HL-60 (cell line): ENCODE measurements at regions not wholly inside any gene's neighbourhood (a gene's known extent, or its start where the extent isn't known, plus 50 kb on each side); places are given as distances from the start of the nearest gene placed in this dataset.

Source experiments
- POLR2AphosphoS5 ChIP-seq: IDR thresholded peaks from 2 replicates; pipeline ENCODE4 v1.6.1; 2012; ENCODE audit warnings: low read depth
- TF ChIP-seq, protein P1 (sequence below): IDR thresholded peaks from one replicate; pipeline ENCODE4 v1.5.1; 2011; ENCODE audit warnings: low read length, control low read depth, inconsistent platforms; ENCODE audit not compliant: insufficient read depth

DNA sequence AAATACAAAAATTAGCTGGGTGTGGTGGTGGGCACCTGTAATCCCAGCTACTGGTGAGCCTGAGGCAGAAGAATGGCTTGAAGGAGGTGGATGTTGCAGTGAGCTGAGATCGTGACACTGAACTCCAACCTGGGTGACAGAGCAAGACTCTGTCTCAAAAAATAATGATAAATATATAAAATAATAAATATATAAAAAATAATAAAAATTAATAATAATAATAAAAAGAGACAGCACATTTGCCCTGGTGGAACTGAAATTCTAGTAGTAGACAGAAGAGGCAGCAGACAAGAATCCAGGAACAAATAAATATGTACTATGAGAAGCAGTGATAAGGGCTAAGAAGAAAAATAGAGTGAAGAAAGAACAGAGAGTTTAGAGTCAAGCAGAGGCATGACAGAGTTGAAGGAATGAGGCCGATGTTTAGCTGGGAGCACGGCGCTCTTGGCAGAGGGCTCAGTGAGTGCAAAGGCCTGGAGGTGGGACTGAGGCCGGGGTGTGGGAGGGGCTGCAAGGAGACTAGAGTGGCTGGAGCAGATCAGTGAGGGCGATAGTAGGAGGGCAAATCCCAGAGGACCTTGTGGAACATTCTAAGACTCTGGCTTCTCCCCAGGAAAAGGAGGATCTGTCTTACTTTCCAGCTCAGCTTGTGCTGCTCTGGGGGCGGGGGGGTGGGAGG, 410.3 kb downstream of the MN1 start:
- TF ChIP-seq, protein P1, sequence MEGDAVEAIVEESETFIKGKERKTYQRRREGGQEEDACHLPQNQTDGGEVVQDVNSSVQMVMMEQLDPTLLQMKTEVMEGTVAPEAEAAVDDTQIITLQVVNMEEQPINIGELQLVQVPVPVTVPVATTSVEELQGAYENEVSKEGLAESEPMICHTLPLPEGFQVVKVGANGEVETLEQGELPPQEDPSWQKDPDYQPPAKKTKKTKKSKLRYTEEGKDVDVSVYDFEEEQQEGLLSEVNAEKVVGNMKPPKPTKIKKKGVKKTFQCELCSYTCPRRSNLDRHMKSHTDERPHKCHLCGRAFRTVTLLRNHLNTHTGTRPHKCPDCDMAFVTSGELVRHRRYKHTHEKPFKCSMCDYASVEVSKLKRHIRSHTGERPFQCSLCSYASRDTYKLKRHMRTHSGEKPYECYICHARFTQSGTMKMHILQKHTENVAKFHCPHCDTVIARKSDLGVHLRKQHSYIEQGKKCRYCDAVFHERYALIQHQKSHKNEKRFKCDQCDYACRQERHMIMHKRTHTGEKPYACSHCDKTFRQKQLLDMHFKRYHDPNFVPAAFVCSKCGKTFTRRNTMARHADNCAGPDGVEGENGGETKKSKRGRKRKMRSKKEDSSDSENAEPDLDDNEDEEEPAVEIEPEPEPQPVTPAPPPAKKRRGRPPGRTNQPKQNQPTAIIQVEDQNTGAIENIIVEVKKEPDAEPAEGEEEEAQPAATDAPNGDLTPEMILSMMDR = no peak
- no peak for TF ChIP-seq POLR2AphosphoS5
